Stomach (tissue), 4 donors: ENCODE measurements at regions not wholly inside any gene's neighbourhood (a gene's known extent, or its start where the extent isn't known, plus 50 kb on each side); places are given as distances from the start of the nearest gene placed in this dataset.

Source experiments
- POLR2A ChIP-seq, 4 donors: fragments of 450-650 bp; IDR thresholded peaks; one replicate each; pipeline ENCODE4 v1.6.1; 2016; ENCODE audit warnings: antibody characterized with exemption in 4 of 4, control low read depth in 2 of 4, mild to moderate bottlenecking in 1 of 4, moderate library complexity in 1 of 4
- TF ChIP-seq, protein P1 (sequence below), 7 experiments: fragments of 450-650 bp in 4 of 7; fragments of 200-600 bp in 3 of 7; sonication (generic) in 3 of 7; IDR thresholded peaks; one replicate each; pipeline ENCODE4 v1.5.1; 2016 to 2019; ENCODE audit warnings: antibody characterized with exemption in 7 of 7, control low read depth in 2 of 7, mild to moderate bottlenecking in 1 of 7

DNA sequence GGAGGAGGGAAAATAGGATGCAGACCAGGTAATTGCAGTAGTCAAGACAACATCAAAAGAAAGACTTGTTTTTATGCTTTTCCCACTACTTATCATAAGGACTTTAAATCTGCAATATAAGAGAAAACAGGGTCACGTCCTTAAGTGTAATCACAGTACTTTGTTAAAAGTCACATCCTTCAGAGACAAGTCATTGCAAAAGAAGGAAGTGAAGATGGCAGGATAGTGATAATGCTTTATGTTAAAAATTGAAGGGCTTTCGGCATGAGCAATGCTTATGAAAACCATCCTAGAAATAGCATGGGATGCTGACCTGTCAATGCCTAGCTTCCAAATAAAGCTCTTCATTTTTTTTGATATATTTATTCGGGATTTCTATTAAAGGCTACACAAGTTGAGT lies 110.2 kb upstream of the TENM3 start:
- TF ChIP-seq, protein P1, sequence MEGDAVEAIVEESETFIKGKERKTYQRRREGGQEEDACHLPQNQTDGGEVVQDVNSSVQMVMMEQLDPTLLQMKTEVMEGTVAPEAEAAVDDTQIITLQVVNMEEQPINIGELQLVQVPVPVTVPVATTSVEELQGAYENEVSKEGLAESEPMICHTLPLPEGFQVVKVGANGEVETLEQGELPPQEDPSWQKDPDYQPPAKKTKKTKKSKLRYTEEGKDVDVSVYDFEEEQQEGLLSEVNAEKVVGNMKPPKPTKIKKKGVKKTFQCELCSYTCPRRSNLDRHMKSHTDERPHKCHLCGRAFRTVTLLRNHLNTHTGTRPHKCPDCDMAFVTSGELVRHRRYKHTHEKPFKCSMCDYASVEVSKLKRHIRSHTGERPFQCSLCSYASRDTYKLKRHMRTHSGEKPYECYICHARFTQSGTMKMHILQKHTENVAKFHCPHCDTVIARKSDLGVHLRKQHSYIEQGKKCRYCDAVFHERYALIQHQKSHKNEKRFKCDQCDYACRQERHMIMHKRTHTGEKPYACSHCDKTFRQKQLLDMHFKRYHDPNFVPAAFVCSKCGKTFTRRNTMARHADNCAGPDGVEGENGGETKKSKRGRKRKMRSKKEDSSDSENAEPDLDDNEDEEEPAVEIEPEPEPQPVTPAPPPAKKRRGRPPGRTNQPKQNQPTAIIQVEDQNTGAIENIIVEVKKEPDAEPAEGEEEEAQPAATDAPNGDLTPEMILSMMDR (IDR thresholded peaks at IDR 0.05): no peak
- TF ChIP-seq POLR2A (IDR thresholded peaks at IDR 0.05): no peak
